ENCODE measurements at regions not wholly inside any gene's neighbourhood (a gene's known extent, or its start where the extent isn't known, plus 50 kb on each side); places are given as distances from the start of the nearest gene placed in this dataset.

DNA sequence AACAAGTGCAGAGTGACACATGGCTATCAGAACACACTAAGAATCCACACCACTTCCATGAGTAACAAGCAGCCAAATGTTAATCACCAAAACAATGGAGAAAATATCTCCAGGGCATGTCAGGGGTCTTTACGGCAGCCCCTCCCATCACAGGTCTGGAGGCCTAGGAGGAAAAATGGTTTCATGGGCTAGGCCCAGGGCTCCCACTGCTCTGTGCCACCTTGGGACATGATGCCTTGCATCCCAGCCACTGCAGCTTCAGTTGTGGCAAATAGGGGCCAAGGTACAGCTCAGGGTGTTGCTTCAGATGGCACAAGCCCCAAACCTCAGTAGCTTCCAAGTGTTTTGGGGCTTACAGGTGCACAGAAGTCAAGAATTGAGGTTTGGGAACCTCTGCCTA is 66.6 kb downstream of the NEURL3 start:
- no peak for DNase-seq

DNA sequence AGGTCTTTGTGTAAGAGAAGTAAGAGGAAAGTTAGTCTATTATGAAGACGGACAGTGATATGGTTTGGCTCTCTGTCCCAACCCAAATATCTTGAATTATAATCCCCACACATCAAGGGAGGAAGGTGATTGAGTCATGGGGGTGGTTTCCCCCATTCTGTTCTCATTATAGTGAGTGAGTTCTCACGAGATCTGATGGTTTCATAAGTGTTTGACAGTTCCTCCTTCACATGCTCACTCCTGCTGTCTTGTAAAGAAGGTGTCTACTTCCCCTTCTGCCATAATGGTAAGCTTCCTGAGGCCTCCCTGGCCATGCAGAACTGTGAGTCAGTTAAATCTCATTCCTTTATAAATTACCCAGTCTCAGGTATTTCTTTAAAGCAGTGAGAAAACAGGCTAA is 67.6 kb downstream of the NEURL3 start:
- no peak for DNase-seq

DNA sequence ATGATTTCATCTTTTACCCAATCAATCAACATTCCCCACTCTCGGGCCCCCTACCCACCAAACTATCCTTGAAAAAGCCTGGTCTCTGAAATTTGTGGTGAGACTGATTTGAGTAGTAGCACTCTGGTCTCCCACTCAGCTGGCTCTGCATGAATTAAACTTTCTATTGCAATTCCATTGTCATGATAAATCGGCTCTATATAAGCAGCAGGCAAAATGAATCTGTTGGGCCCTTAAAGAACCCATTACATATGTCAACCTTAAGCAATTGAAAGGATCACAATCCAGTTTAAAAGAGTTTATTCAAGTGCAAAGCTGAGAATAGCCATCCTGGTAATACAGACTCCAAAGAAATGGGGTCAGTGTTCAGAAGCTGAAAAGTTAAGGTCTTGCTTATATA is 68.2 kb downstream of the NEURL3 start:
- no peak for DNase-seq

DNA sequence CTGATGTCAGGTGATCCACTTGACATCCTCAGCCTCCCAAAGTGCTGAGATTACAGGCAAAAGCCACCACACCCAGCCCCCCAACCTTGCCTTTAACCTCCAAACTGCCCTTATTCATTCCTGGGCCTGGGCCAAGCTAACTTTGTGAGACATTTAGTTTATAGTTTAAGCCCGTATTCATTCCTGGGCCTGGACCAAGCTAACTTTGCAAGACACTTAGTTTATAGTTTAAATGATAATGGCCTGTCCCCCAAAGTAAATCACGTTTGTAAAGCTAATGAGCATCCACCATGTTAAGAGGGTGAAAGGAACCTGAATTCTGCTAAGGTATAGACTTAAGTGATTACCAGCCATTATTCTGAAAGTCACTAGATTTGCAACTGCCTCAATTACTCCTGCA is 68.7 kb downstream of the NEURL3 start:
- DNase-seq, result no peak

DNA sequence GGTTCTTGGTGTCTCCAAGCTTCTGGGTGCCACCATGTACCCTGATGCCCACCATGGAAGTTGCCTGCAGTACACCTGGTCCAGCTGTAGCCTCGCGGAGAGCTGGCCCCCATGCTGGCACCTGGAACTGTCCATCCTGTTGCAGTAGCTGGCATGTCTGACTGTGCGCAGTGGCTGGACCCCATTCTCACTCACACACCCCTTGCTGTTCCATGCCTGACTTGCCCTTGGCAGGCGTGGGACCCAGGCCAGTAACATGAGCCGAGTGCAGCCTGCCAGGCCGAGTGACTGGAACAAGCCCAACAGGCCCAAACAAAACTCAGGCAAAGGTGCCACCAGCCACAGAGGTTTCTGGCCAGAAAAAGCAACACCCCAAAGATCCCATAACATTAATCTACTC is 73.8 kb downstream of the NEURL3 start:
- DNase-seq, result no peak

DNA sequence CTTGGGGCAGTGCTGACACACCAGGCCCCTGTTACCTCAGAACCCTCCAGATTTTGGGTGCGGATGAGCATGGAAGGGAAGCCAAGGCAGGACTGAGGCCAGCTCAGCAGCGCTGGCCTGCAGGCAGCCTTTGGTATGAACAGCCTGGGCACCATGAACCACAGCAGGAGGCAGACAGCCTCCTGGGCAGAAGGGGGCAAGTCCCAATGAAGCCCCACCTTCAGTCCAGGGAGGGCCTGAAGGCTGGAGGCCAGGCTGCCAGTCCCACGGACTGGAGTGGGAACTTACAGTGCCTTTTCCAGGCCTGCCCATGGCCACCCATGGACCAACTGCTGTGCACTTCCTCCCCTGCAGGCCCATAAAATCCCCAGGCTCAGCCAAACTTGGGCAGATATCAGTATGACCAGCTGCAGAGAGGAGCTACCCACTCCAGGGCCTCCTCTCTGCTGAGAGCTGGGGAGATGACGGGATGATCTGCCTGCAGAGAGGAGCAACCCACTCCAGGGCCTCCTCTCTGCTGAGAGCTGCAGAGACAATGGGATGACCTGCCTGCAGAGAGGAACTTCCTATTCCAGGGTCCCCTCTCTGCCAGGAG is 74.7 kb downstream of the NEURL3 start:
- DNase-seq, result no peak

DNA sequence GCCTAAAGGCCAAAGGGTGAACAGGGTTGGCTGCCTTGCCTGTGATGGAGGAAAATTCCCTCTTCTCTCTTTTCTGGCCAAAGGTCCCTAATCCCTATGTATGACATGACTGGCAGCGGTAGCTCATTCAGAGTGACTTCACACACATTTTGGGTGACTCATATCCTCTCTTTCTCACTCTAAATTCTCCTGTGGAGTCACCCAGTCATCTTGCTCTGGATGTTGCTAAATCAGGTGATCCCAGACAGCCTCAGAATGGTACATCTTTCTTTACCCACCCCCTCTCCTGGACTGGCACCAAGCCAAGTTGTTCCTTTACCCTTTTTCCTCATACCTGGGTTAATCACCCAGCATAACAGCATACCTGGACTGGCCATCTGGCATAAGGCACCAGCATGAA is 77.2 kb downstream of the NEURL3 start:
- peak; percentile 49 for DNase-seq

DNA sequence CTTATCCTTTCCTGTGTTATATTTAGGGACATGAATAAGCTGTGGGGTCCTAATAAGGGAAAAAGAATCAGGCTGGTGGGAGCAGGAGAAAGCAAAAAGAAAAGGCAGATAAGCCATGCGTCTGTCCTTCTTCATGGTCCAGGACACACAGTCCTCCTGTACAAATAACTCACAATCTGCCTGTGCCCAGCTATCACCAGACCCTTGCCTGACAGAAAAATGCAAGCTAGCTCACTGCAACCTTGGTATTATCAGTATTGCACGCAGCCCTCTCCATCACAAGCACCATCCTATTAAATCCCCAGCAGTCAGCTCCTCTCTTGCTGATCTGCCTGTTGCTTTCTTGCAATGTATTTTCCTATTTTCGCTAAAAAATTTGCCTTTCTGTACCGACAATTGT is 78.0 kb downstream of the NEURL3 start:
- no peak for DNase-seq

DNA sequence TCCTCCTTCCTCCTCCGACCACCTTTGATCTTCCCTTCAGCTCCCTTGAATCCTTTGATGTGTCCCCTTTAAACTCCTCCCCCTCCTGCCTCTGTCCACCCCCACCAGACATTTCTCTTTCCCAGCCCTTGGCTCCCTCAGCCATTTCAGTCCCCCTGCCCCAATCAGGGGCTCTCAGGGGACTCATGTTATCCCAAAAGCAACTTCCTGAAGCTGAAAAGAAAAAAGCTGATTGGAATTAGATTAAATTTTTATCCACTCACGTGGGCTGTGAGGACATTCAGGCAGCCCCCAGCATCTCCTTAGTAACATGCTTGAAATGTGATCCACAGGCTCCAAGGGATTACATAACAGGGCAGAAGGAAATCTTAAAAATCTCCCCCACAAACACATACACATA is 81.3 kb downstream of the NEURL3 start:
- DNase-seq, result no peak
